Limb (tissue), 2 donors: ENCODE measurements at regions not wholly inside any gene's neighbourhood (a gene's known extent, or its start where the extent isn't known, plus 50 kb on each side); places are given as distances from the start of the nearest gene placed in this dataset.

ENCODE experiments used
- DNase-seq, 2 donors: peaks; one replicate each; pipeline ENCODE4 v3.0.0-alpha.2; 2016; ENCODE audit errors: extremely low spot score in 2 of 2

DNA sequence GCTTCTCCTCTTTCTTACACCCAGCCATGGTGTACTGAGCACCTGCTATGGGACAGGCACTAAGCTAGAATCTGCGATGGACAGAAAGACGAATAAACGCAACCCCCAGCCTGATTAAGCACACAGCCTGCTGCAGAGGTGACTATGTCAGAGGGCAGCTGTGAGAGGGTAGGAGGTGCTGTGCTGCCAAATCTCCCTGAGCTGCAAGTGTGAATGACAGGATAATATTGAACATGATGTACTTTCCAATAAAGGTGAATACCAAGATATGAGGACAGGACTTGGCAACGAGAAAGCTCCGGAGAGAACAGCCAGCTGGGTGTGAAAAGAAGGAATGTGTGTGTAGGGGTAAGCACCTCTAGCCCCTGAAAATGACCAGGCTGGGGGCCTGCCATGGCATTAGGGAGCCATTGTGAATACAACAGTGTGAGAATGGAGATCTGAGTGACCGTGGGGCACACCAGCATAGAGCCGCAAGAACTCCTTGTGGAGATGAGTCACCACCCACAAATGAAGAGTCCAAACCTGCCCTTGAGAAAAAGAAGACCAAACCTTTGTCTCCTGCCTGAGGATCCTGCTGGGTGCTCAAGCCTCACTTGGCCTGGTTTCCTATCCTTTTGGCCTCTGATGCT lies 83.0 kb upstream of the ATF3 start:
- no peak for DNase-seq

DNA sequence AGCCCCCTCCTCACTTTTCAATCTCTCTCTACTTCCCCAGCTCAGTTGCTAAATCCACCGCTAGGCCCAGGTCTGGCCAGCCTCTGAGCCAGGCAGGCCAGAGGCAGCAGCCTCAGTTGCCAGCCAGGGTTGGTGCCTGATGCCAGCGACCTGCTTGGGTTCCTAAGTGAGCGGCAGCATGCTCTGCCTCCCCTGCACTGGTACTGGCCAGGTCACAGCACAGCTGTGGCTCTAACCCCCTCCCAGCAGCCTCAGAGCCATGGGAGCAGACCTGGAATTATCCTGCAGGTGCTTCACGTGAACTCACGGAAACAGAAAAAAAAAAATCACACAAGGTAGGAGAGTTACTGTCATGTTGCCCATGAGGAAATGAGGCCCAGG lies 82.5 kb upstream of the ATF3 start:
- DNase-seq = no peak

DNA sequence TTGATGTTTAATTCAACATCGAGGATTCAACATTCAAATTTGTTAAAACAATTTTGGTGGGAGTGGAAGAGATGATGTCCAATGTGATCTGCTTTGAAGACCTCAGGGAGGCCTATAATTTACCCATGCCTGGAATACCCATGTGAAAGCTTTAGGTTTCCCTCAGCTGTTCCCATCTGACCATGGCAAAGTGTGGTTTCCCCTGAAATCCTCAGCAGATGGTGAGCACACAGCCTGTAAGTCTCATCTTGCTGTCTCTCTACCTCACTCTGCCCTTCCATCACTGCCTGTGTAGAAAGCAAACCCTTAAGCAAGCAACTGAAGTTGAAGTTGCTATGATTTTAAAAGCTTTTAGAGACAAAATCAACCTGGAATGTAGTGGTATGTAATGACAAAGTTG lies 80.1 kb upstream of the ATF3 start:
- DNase-seq = no peak

DNA sequence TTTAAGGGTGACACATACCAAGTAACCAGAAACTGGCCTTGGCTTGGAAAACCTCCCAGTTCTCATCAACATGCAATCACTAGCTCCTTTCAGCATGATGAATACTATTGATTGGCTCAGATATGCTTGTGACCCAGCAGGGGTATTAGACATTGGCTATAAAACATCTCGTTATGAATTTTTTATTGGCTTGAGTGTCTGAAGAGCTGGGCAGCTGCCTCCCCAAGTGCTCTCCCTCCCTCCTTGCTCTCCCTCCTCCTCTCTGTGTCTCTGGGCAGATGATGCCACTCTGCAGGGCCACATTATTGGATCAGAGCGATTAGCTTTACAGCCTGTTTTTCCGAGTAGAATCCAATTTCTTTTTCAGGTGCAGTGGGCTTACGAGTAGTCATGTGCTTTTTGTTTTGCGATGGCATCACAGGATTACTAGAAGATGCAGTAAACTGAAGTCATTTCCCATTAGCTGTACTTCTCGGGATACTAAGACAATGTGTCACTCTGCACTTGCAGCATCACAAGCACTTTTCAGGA lies 79.3 kb upstream of the ATF3 start:
- DNase-seq = no peak

DNA sequence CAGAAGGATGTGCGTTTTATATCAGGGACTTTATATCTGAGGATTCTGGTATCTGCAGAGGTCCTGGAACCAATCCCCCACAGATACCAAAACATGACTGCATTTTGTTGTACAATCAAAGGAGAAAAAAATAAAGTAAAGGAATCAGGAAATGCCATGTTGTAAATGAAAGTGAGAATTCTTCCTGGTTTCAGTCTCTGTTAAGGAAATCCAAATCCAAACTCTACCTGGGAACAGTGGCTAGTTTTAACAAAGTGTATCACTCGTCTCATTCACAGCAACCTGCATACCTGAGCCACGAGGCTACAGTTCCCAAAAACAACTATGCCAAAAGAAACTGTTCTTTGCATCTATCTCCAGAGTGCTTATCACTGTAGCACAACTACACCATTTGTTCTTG lies 77.3 kb upstream of the ATF3 start:
- no peak for DNase-seq

DNA sequence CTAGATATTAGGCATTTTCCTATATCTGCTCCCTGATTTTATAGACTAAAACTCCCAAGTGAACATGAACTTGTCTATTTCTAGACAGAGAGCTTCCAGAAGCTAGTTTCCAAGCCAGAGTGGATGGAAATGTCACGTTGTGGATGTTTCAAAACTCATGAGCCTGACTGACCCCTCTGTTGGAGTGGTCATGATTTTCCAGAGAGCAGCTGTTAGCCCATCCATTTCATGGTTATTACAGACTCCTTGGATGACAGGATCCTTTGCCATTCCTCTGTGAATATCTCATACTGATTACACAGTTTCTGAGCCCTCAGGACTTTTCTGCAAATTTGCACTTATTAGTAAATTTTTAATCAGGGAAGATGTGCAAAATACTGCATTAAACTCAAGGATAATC lies 76.8 kb upstream of the ATF3 start:
- DNase-seq = no peak

- no peak for DNase-seq
These were observed 76.0 kb upstream of the ATF3 start for GRCh38 chr1:212532469-212533147.

DNA sequence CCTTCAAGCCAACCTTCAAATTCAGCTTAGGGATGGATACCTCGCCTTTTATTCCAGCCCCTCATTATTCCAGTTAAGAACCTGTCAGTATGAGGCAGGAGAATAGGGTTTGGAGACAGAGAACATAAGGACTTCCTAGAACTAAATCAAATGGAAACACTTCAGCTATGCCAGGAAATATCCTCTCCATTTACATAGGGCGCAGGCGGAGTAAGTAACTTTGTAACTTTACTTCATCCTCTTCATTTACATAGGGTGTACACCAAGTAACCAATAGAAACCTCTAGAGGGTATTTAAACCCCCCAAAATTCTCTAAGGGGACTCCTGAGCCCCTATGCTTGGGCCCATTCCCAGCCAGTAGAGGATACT lies 75.4 kb upstream of the ATF3 start:
- no peak for DNase-seq

DNA sequence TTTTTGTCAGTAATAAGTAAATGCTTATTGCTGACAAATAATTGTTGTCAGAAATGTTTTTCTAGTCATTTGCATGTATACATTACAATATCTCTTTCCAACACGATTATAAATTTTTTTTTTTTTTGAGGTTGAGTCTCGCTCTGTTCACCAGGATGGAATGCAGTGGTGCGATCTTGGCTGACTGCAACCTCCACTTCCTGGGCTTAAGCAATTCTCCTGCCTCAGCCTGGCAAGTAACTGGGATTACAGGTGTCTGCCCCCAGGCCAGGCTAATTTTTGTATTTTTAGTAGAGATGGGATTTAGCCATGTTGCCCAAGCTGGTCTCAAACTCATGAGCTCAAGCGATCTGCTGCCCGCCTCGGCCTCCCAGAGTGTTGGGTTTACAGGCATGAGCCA lies 72.0 kb upstream of the ATF3 start:
- DNase-seq = no peak

GRCh38 chr1:212537610-212538009 lies 71.0 kb upstream of the ATF3 start:
- DNase-seq = no peak

DNA sequence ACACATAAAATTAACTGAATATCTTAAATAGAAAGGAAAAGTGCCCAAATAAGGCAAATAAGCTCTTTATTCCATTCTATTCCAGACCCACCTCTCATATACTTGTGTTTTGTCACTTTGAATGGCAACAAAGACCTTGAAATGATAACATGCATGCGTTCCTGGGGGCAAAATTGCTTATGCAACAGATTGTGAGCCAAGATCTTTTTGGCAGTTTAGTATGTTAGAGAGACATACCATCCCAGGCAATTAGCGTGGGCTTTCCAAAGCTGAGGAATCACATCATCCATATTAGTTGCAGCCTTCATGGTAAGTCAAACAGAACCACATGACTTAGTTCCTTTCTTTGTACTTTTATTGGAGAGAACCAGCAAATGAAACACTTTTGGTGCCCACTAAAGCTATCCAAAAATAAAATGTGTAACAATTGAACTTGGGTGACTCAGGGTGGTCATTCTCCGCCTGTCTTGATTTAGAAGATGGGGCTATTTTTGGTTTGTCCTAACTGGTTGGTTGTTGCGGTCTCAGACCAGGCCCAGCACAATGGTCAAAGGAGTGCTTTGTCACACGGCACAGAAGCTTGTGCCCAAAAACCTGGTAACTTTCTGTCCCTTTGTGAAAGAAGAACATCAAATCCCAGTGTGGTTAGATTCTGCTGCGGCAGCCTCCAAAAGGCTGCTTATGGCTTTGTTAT lies 68.7 kb upstream of the ATF3 start:
- no peak for DNase-seq

DNA sequence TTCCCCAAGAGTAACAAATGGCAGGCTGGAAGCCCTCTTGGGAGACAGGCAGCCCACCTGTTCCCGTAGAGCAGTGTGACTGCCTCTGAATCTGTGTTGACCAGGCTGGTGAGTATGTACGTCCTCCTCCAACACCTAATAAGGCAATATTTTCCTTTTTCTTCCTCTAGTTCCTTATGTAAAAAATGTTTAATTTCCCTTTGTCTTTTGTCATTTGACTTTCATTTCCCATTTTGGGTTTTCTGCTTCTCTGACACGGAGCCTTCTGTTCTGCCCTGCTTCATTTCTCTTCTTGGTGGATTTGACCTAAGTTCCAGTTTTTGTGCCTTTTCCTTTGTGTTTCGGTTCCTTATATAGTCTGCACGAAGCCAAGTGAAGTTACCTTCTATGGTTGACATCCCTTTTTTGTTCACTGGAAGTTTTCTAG lies 65.8 kb upstream of the ATF3 start:
- no peak for DNase-seq

DNA sequence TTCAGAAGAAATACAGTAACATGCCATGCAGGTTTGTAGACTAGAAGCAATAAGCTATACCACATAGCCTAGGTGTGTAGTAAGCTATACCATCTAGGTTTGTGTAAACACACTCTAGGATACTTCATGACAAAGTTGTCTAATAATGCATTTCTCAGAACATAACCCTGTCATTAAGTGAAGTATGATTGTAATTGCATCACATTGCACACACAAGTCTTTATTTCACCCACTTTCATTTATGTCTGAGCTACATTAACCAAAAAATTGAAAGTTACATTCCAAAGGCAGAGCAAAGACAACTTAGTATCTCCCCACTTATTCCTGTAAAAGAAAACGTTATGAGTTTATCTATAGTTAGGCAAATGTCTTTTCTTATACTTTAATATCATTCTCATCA lies 64.5 kb upstream of the ATF3 start:
- DNase-seq = no peak

DNA sequence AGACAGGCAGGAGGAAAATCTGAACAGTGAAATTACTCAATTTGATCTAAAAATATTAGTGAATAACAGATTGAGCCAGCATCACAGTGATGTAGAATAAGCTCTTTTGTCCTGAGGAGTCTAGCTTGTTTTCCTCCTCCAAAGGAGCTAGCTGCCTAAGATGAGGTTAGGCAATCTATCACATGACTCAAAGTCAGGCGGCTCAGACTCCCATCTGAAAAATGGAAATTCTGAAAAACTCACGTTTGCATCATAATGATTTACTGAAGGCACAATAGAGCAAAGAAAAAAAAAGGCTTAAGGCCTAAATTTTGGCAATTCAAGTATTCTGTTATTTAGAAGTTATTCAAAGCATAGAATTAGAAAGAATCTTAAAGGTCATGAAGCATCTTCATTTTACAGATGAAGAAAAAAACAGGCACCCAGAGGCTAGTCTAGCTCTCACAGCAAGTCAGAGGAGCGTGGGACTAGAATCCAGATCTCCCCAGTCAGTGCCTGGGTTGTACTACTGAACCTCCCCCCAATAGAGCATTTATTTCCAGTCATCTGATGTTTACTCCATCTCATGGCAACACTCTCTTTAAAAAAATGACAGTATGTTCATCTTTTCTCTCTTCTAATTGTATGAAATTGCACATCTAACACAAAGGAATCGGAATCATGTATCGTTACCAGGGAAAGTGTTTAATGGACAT lies 62.5 kb upstream of the ATF3 start:
- no peak for DNase-seq

GRCh38 chr1:212549503-212550017 lies 59.0 kb upstream of the ATF3 start:
- DNase-seq = no peak

DNA sequence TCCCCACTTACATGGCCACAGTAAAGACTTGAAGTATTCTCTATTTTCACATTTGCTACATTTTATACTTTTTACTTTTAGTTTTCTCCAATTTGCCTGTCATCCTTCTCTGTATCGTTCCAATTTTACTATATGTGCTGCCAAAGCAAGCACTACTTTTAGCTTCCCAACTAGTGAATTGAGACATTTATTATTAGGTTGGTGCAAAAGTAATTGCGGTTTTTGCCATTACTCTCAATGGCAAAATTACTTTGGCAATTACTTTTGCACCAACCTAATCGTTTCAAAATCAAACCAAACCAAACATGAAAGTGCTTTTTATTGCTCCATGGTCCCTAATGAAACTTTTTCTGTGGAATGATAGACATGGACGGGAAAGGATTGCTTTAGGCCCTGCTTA lies 56.6 kb upstream of the ATF3 start:
- no peak for DNase-seq

GRCh38 chr1:212553676-212554075 lies 54.9 kb upstream of the ATF3 start:
- no peak for DNase-seq

DNA sequence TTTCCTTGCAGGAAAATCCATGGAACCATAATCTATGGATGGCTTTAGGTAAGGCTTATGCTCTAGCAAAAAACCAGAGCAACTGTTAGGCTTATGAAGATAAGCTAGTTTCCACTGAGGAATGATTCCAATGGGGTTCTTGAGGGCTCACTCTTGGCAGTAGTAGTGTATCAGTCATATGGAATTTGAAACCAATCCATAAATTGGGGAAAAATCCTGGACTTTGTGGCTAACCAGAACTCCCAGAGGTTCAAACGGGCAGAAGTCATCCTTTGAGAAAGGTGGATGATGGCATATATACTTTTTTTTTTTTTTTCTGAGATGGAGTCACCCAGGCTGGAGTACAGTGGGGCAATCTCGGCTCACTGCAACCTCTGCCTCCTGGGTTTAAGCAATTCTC lies 54.2 kb upstream of the ATF3 start:
- DNase-seq = no peak

DNA sequence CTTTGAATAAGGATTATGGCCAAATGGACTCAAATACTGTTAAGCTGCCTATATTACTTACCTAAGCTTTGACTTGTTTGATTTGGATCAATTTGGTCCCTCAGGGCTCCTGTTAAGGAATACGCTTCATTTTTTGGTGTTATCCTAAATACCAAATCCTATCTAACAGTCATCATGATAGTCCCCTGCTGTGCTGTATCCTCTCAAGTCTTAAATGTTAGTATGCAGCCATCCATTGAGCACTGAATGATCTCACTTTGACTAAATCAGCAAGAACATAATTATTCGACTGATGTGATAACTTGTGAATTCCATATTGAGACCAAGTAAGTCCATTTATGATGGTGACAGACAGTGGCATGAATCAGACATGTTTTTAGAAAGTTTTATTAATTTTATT lies 53.1 kb upstream of the ATF3 start:
- DNase-seq = no peak

- no peak for DNase-seq
These were observed 51.6 kb upstream of the ATF3 start for GRCh38 chr1:212556822-212557549.
